ENCODE measurements at regions not wholly inside any gene's neighbourhood (a gene's known extent, or its start where the extent isn't known, plus 50 kb on each side); places are given as distances from the start of the nearest gene placed in this dataset.
A peak's percentile ranks its signal among the peaks of the same experiment; 100 is the strongest.

DNA sequence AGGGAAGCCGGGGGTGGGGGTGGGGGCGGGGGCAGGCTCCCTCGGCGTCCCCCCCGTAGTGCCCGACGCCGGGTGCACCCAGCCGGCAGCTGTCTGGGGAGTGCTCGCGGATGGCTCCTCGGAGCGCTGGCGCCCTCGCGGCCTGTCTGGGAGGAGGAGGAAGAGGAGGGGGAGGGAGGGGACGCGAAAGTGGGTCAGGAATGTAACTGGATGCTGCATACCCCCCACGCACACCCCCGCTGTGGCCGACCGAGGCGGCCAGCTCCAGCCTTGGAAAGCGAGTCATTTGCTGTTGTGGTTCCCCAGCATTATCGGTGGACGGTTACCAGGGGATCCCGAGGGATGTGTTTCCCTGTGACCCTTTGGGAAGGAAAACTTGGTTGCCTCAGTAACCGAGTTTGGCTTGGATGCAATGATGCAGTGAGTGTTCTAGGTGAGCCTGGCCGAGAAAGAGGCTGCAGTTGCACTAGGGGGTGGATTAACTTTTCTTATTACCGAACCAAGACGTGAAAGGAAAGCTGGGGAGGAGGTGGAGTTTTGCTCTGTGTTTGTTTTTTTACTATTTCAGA lies 55.2 kb upstream of the RREB1 start:
- no peaks in the 10 kb centered on the region for H3K9me3 Mint-ChIP-seq
- TF ChIP-seq, protein P1, sequence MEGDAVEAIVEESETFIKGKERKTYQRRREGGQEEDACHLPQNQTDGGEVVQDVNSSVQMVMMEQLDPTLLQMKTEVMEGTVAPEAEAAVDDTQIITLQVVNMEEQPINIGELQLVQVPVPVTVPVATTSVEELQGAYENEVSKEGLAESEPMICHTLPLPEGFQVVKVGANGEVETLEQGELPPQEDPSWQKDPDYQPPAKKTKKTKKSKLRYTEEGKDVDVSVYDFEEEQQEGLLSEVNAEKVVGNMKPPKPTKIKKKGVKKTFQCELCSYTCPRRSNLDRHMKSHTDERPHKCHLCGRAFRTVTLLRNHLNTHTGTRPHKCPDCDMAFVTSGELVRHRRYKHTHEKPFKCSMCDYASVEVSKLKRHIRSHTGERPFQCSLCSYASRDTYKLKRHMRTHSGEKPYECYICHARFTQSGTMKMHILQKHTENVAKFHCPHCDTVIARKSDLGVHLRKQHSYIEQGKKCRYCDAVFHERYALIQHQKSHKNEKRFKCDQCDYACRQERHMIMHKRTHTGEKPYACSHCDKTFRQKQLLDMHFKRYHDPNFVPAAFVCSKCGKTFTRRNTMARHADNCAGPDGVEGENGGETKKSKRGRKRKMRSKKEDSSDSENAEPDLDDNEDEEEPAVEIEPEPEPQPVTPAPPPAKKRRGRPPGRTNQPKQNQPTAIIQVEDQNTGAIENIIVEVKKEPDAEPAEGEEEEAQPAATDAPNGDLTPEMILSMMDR (conservative IDR thresholded peaks at IDR 0.05), result no peak
- no peak overlapping the region for H3K27ac ChIP-seq (ENCODE audit: insufficient read length, low read depth, low read length)
- H3K4ac ChIP-seq (ENCODE audit: low read depth, low read length), result no peak overlapping the region
- H4K91ac ChIP-seq (ENCODE audit: insufficient read length, low read depth, low read length), result no peak overlapping the region
- H3K79me2 ChIP-seq (ENCODE audit: insufficient read depth, low read length), result no peaks in the 10 kb centered on the region
- H3K27me3 ChIP-seq (ENCODE audit: insufficient read depth, low read length), result no peaks in the 10 kb centered on the region; the same call in 1 of the 2 replicates
- H4K8ac ChIP-seq (replicated peaks; ENCODE audit: insufficient read length, low read depth, low read length), result no peak overlapping the region
- peaks cover 10% of the 10 kb centered on the region for H3K23me2 ChIP-seq (ENCODE audit: insufficient read length, low read depth, low read length, poor library complexity, severe bottlenecking)
- peak overlapping the region; percentile 69 to 78 for H3K4me3 Mint-ChIP-seq
- H3K9me3 ChIP-seq (ENCODE audit: control insufficient read depth, low read depth, low read length), result no peaks in the 10 kb centered on the region
- no peak overlapping the region for H3K56ac ChIP-seq (ENCODE audit: insufficient read length, low read depth, low read length)
- peaks cover 37% of the 10 kb centered on the region for H3K27me3 Mint-ChIP-seq (ENCODE audit: low read depth)
- H3K4me2 ChIP-seq (ENCODE audit: insufficient read depth, insufficient read length, low read length), result peak overlapping the region; percentile 89
- no peak overlapping the region for H2AK5ac ChIP-seq (ENCODE audit: insufficient read length, low read length)
- H3K14ac ChIP-seq (ENCODE audit: insufficient read depth, low read length), result no peak overlapping the region
- H4K5ac ChIP-seq (ENCODE audit: insufficient read length, low read depth, low read length), result no peak overlapping the region
- H3K36me3 Mint-ChIP-seq (ENCODE audit: insufficient read depth in 1 of 3, low read depth in 3 of 3), result no peaks in the 10 kb centered on the region
- H2BK5ac ChIP-seq (ENCODE audit: insufficient read length, low read length), result no peak overlapping the region
- H3K4me1 ChIP-seq (ENCODE audit: insufficient read depth, low read length), result no peaks in the 10 kb centered on the region
- H2BK120ac ChIP-seq (ENCODE audit: low read depth, low read length, poor library complexity, severe bottlenecking), result no peak overlapping the region
- no peak overlapping the region for H3K18ac ChIP-seq (ENCODE audit: insufficient read length, low read depth, low read length)
- no peak overlapping the region for H3K9ac ChIP-seq (ENCODE audit: extremely low read depth, insufficient read length, low read length)
- no CpG with 5 or more reads among the region's 31 CpGs for WGBS (ENCODE audit: extremely low coverage, insufficient read length, low lambda C conversion rate)
- no peaks in the 10 kb centered on the region for H3K79me1 ChIP-seq (ENCODE audit: insufficient read depth, low read depth, low read length, poor library complexity, severe bottlenecking)
- H3T11ph ChIP-seq (ENCODE audit: low read length), result no peak overlapping the region
- H2BK12ac ChIP-seq (ENCODE audit: insufficient read length, low read depth, low read length), result no peak overlapping the region
- no peak overlapping the region for H2BK20ac ChIP-seq (ENCODE audit: low read depth, low read length, poor library complexity, severe bottlenecking)
- peaks cover 15 to 18% of the 10 kb centered on the region in 2 experiments for H3K4me1 Mint-ChIP-seq
- no peaks in the 10 kb centered on the region for H4K20me1 ChIP-seq (ENCODE audit: control insufficient read depth, insufficient read depth, insufficient read length)
- H3K27ac Mint-ChIP-seq, result no peak overlapping the region
- H3K23ac ChIP-seq (ENCODE audit: insufficient read length, low read depth, low read length), result no peak overlapping the region
- H2AFZ ChIP-seq (ENCODE audit: low read length), result no peak overlapping the region
- no peak overlapping the region for H2BK15ac ChIP-seq (ENCODE audit: low read depth, low read length)
- peak; percentile 49 for DNase-seq
